Activated naive CD4-positive, alpha-beta T cell treated with anti-CD3 and anti-CD28 coated beads, Interleukin-2, amount 50 U/mL, for 72 hours (primary cell): ENCODE measurements at regions not wholly inside any gene's neighbourhood (a gene's known extent, or its start where the extent isn't known, plus 50 kb on each side); places are given as distances from the start of the nearest gene placed in this dataset.
"Not testable (repeated sequence)": the region's sequence is repeated elsewhere in the genome, so short reads cannot be mapped to it uniquely, and the experiment has no call there.

Experiments used
- ATAC-seq, 2 donors: fragments of 150-1000 bp; cut with Tn5 transposase; 2 replicates each; pipeline ENCODE4 v1.10.0; 2021; ENCODE audit warnings: mild to moderate bottlenecking in 2 of 2, moderate library complexity in 2 of 2
- DNase-seq, 2 donors: peaks; one replicate each; pipeline ENCODE4 v3.0.0; 2021 to 2022; ENCODE audit warnings: low spot score in 2 of 2
- H3K27ac Mint-ChIP-seq, 2 donors: one replicate each; pipeline ENCODE4 v1.8.0; 2022; ENCODE audit warnings: mild to moderate bottlenecking in 2 of 2, mixed read lengths in 2 of 2
- H3K36me3 Mint-ChIP-seq, 2 donors: one replicate each; pipeline ENCODE4 v1.8.0; 2022; ENCODE audit warnings: mixed read lengths in 2 of 2
- H3K9me3 Mint-ChIP-seq, 2 donors: one replicate each; pipeline ENCODE4 v1.8.0; 2022; ENCODE audit warnings: mixed read lengths in 2 of 2

- Mint-ChIP-seq H3K36me3 (no peaks in the 10 kb centered on the region), H3K9me3 (peaks cover 22 to 24% of the 10 kb centered on the region in 2 donors), H3K27ac (no peak overlapping the region)
- ATAC-seq, result no peak
- no peak for DNase-seq
Measured at GRCh38 chr4:66829310-66829709, 716.0 kb downstream of the CENPC start.

- Mint-ChIP-seq H3K9me3 (peaks cover 6 to 19% of the 10 kb centered on the region in 2 donors), H3K27ac (no peak overlapping the region), H3K36me3 (no peaks in the 10 kb centered on the region)
- ATAC-seq (no peak), DNase-seq (no peak)
Measured at GRCh38 chr4:66820681-66821080, 724.6 kb downstream of the CENPC start.

GRCh38 chr4:66814277-66814676 lies 731.0 kb downstream of the CENPC start:
- Mint-ChIP-seq H3K27ac (no peak overlapping the region), H3K9me3 (peaks cover 4 to 5% of the 10 kb centered on the region in 2 donors), H3K36me3 (no peaks in the 10 kb centered on the region)
- ATAC-seq (no peak), DNase-seq (no peak)

- no peaks in the 10 kb centered on the region for H3K36me3 Mint-ChIP-seq
- H3K27ac Mint-ChIP-seq, result no peak overlapping the region
- DNase-seq (no peak), ATAC-seq (no peak)
- H3K9me3 Mint-ChIP-seq, result peaks cover 6% of the 10 kb centered on the region in 2 donors
Measured at GRCh38 chr4:66805582-66805981, 739.7 kb downstream of the CENPC start.

GRCh38 chr4:66804979-66805378 lies 740.3 kb downstream of the CENPC start:
- H3K36me3 Mint-ChIP-seq, result no peaks in the 10 kb centered on the region
- ATAC-seq, result no peak
- H3K9me3 Mint-ChIP-seq, result peaks cover 6% of the 10 kb centered on the region in 2 donors
- H3K27ac Mint-ChIP-seq, result no peak overlapping the region
- no peak for DNase-seq

GRCh38 chr4:66797608-66798007 lies 747.7 kb downstream of the CENPC start:
- H3K27ac Mint-ChIP-seq, result no peak overlapping the region
- ATAC-seq (no peak), DNase-seq (no peak)
- peaks cover 6% of the 10 kb centered on the region in 2 donors for H3K9me3 Mint-ChIP-seq
- no peaks in the 10 kb centered on the region for H3K36me3 Mint-ChIP-seq

- Mint-ChIP-seq H3K36me3 (no peaks in the 10 kb centered on the region), H3K9me3 (peaks cover 0 to 14% of the 10 kb centered on the region in 2 donors), H3K27ac (no peak overlapping the region)
- DNase-seq, result no peak
- ATAC-seq, result no peak
Measured at GRCh38 chr4:66795724-66796123, 749.6 kb downstream of the CENPC start.

GRCh38 chr4:66794390-66795034 lies 750.8 kb downstream of the CENPC start:
- no peaks in the 10 kb centered on the region for H3K36me3 Mint-ChIP-seq
- H3K9me3 Mint-ChIP-seq, result peaks cover 0 to 17% of the 10 kb centered on the region in 2 donors
- no peak for DNase-seq
- ATAC-seq, result no peak
- no peak overlapping the region for H3K27ac Mint-ChIP-seq

- H3K9me3 Mint-ChIP-seq, result peaks cover 0 to 17% of the 10 kb centered on the region in 2 donors
- ATAC-seq (no peak), DNase-seq (no peak)
- H3K36me3 Mint-ChIP-seq, result no peaks in the 10 kb centered on the region
- H3K27ac Mint-ChIP-seq, result no peak overlapping the region
Measured at GRCh38 chr4:66791686-66792085, 753.6 kb downstream of the CENPC start.

GRCh38 chr4:66785479-66785878 lies 759.8 kb downstream of the CENPC start:
- ATAC-seq (no peak), DNase-seq (no peak)
- Mint-ChIP-seq H3K27ac (no peak overlapping the region), H3K36me3 (no peaks in the 10 kb centered on the region), H3K9me3 (peaks cover 0 to under 1% of the 10 kb centered on the region in 2 donors)

GRCh38 chr4:66782751-66783150 lies 762.6 kb downstream of the CENPC start:
- H3K9me3 Mint-ChIP-seq, H3K27ac Mint-ChIP-seq, ATAC-seq, H3K36me3 Mint-ChIP-seq, DNase-seq: not testable (repeated sequence)

GRCh38 chr4:66777097-66777496 lies 768.2 kb downstream of the CENPC start:
- ATAC-seq (no peak), DNase-seq (no peak)
- Mint-ChIP-seq H3K9me3 (peaks cover 0 to 8% of the 10 kb centered on the region in 2 donors), H3K36me3 (no peaks in the 10 kb centered on the region), H3K27ac (no peak overlapping the region)

- no peak overlapping the region for H3K27ac Mint-ChIP-seq
- DNase-seq (no peak), ATAC-seq (no peak)
Measured at GRCh38 chr4:66769441-66769840, 775.9 kb downstream of the CENPC start.

GRCh38 chr4:66767442-66767841 lies 777.9 kb downstream of the CENPC start:
- ATAC-seq (no peak), DNase-seq (no peak)
- H3K9me3 Mint-ChIP-seq, result peaks cover 11 to 24% of the 10 kb centered on the region in 2 donors
- no peak overlapping the region for H3K27ac Mint-ChIP-seq
- H3K36me3 Mint-ChIP-seq, result no peaks in the 10 kb centered on the region

More at GRCh38 chr4:66769441-66769840, 775.9 kb downstream of the CENPC start:
- Mint-ChIP-seq H3K9me3 (peaks cover 6 to 20% of the 10 kb centered on the region in 2 donors), H3K36me3 (no peaks in the 10 kb centered on the region)

- DNase-seq (no peak), ATAC-seq (no peak)
- Mint-ChIP-seq H3K27ac (no peak overlapping the region), H3K9me3 (peaks cover 11 to 16% of the 10 kb centered on the region in 2 donors), H3K36me3 (no peaks in the 10 kb centered on the region)
Measured at GRCh38 chr4:66766557-66766956, 778.7 kb downstream of the CENPC start.

- H3K9me3 Mint-ChIP-seq, result peaks cover 5 to 6% of the 10 kb centered on the region in 2 donors
- H3K36me3 Mint-ChIP-seq, result no peaks in the 10 kb centered on the region
- no peak overlapping the region for H3K27ac Mint-ChIP-seq
- ATAC-seq (no peak), DNase-seq (no peak)
Measured at GRCh38 chr4:66750273-66750672, 795.0 kb downstream of the CENPC start.

- DNase-seq, H3K27ac Mint-ChIP-seq, H3K36me3 Mint-ChIP-seq, ATAC-seq: not testable (repeated sequence)
- H3K9me3 Mint-ChIP-seq, result peaks cover 12% of the 10 kb centered on the region in 2 donors
Measured at GRCh38 chr4:66746918-66747317, 798.4 kb downstream of the CENPC start.

- H3K27ac Mint-ChIP-seq, result no peak overlapping the region
Measured at GRCh38 chr4:66741081-66741480, 804.2 kb downstream of the CENPC start.

More at GRCh38 chr4:66741081-66741480, 804.2 kb downstream of the CENPC start:
- ATAC-seq, result no peak
- Mint-ChIP-seq H3K9me3 (peaks cover 6 to 7% of the 10 kb centered on the region in 2 donors), H3K36me3 (no peaks in the 10 kb centered on the region)
- no peak for DNase-seq
